ENCODE measurements at regions not wholly inside any gene's neighbourhood (a gene's known extent, or its start where the extent isn't known, plus 50 kb on each side); places are given as distances from the start of the nearest gene placed in this dataset.
"Not testable (repeated sequence)": the region's sequence is repeated elsewhere in the genome, so short reads cannot be mapped to it uniquely, and the experiment has no call there.

- FAIRE-seq, result no peak
These were observed 98.7 kb downstream of the MYCN start for GRCh38 chr2:16039055-16039454.

- FAIRE-seq, result no peak
These were observed 98.3 kb downstream of the MYCN start for GRCh38 chr2:16038621-16039020.

- no peak for FAIRE-seq
These were observed 97.6 kb downstream of the MYCN start for GRCh38 chr2:16037808-16038457.

- FAIRE-seq, result no peak
These were observed 96.6 kb downstream of the MYCN start for GRCh38 chr2:16036951-16037350.

- FAIRE-seq, result no peak
These were observed 95.7 kb downstream of the MYCN start for GRCh38 chr2:16035747-16036745.

- no peak for FAIRE-seq
These were observed 94.8 kb downstream of the MYCN start for GRCh38 chr2:16034975-16035746.

GRCh38 chr2:16034151-16034974 lies 94.0 kb downstream of the MYCN start:
- no peak for FAIRE-seq

- no peak for FAIRE-seq
These were observed 92.6 kb downstream of the MYCN start for GRCh38 chr2:16033032-16033293.

GRCh38 chr2:16032282-16033031 lies 92.1 kb downstream of the MYCN start:
- no peak for FAIRE-seq

- FAIRE-seq, result no peak
These were observed 91.5 kb downstream of the MYCN start for GRCh38 chr2:16031848-16032159.

- no peak for FAIRE-seq
These were observed 90.9 kb downstream of the MYCN start for GRCh38 chr2:16031058-16031847.

- no peak for FAIRE-seq
These were observed 90.1 kb downstream of the MYCN start for GRCh38 chr2:16030206-16031057.

- no peak for FAIRE-seq
These were observed 88.3 kb downstream of the MYCN start for GRCh38 chr2:16028644-16029043.

- FAIRE-seq, result no peak
These were observed 86.6 kb downstream of the MYCN start for GRCh38 chr2:16026816-16027501.

- FAIRE-seq, result no peak
These were observed 85.7 kb downstream of the MYCN start for GRCh38 chr2:16025876-16026640.

- FAIRE-seq, result no peak
These were observed 85.0 kb downstream of the MYCN start for GRCh38 chr2:16025211-16025875.

GRCh38 chr2:16024628-16025027 lies 84.3 kb downstream of the MYCN start:
- not testable (repeated sequence) for FAIRE-seq
